CD4-positive, alpha-beta T cell treated with Interleukin-17A for 4 hours (primary cell): ENCODE measurements at regions not wholly inside any gene's neighbourhood (a gene's known extent, or its start where the extent isn't known, plus 50 kb on each side); places are given as distances from the start of the nearest gene placed in this dataset.
A peak's percentile ranks its signal among the peaks of the same experiment; 100 is the strongest.

Experiments used
- DNase-seq: peaks from one replicate; pipeline ENCODE4 v3.0.0-alpha.2; 2020; ENCODE audit warnings: mixed read lengths

- DNase-seq = no peak
Observed at GRCh38 chr6:6483733-6484132, 104.8 kb upstream of the LY86 start.

GRCh38 chr6:6484681-6485080 is 103.8 kb upstream of the LY86 start:
- DNase-seq = no peak

DNA sequence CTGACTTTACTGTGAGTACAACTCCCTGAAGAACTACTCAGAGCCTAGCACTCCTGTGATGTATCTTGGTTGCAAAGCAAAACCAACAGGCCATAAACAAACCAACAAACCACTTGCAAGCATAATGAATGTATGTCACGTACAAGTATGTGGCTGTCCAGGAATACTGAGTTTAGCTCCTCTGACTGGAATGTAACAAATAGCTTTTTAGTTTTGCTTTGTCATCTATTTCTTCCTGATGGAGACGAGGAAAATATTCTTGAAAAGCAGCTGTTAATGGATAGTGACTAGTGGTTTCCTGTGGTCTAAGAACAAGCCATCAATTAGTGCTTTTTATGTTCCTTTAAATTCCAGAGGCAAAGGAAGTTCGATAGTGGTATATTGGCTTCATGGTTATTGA is 101.9 kb upstream of the LY86 start:
- no peak for DNase-seq

DNA sequence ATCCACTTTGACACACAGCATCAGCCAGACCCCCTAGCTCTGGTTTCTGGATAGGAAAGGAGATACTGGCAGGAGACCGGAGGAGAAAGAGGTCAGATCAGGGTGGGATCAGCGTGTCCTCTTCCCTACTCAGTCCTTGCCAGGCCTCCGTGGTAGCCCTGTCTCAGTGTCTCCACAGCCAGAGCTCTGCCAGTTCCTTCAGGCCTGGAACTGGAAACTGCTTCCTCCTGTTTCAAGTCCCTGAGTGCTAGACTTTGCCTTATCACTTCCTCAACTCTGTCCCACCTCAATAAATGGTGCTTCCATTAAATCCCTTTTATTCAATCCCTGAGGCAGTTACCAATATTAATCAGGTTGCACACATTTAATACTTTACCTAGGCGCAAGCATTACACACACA is 96.8 kb upstream of the LY86 start:
- DNase-seq = no peak

- no peak for DNase-seq
Observed at GRCh38 chr6:6492675-6493074, 95.8 kb upstream of the LY86 start.

DNA sequence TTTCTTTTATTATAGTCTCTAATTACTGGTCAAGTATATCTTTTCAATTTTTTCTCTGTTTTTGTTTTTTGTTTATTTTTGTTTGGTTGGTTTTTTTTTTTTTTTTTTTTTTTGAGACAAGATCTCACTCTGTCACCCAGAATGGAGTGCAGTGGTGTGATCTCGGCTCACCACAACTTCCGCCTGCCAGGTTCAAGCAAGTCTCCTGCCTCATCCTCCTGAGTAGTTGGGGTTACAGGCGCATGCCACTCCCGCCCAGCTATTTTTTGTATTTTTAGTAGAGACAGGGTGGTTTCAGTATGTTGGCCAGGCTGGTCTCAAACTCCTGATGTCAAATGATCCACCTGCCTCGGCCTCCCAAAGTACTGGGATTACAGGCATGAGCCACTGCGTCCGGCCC is 94.4 kb upstream of the LY86 start:
- DNase-seq = peak; percentile 17

DNA sequence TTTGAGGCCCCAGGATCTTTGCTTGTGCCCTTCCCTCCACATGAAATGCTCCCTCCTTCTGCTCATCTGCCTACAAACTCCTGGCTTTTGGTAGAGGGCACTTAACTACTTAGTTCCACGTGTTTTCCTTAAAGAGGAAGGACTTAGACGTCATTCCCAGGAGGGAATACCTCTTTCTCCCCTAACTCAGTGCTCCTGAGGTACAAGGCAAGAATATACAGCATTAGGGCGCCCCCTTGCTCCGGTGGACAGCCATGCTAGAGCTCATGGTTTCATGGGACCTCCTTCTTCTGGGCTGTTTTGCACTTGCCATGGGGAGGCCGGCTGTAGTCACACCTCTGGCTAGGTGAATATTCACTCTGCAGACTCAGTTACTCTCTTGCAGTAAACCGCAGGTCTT is 93.8 kb upstream of the LY86 start:
- peak; percentile 15 for DNase-seq

- no peak for DNase-seq
Observed at GRCh38 chr6:6495851-6496250, 92.7 kb upstream of the LY86 start.

DNA sequence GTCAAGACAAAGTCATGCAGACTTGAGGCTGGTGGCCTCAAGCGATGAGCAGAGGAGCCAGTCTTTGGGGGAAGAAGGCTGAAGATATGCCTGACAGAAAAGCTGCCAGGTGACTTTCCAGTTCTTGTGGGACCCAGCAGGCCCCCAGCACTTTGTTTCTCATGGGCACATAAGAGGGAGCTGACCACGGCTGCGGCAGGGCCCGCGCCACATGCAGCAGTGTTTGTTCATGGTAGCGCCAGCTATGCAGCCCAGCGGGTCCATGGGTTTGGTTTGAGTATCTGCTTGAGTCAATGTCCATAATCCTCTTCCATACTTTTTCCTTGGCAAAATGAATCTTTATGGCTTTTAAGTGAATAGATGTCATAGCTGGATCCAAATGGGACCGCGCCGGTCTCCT is 91.0 kb upstream of the LY86 start:
- no peak for DNase-seq

GRCh38 chr6:6497976-6498375 is 90.5 kb upstream of the LY86 start:
- no peak for DNase-seq

DNA sequence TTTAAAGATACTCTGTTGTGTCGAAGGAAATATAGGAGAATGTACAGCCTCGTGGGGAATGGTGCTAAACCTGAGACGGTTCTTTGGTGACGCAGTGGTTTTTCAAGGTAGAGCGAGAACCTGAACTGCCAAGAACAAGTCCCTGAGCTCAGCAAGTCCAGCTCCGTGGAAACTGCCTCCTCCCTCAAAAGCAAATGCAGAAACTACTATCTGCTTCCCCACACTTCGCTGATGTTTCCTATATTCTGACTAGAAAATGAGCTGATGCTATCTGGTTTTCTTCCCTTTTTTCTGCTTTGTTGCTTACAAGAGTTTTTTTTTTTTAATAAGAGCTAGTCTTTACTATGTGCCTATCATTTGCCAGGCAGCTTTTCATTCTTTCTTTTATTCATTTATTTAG is 85.3 kb upstream of the LY86 start:
- DNase-seq = no peak

GRCh38 chr6:6505111-6505510 is 83.4 kb upstream of the LY86 start:
- DNase-seq = no peak

DNA sequence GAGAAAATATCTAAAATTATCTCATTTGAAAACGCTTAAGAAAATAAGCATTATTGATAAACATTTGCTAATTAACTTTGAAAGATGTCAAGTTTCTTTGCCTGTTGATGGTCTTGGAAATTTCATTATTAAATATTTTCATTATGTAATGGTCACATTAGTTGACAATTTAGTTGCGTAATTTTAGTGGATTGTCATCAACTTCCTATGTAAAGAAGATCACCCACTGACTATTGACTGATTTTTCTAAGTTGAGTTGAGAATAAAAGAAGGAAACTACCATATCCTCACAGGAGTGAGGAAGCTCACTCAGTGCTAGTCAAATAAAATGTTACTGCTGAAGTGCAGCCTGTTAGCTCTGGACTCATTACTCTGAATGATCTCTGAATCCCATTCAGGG is 79.9 kb upstream of the LY86 start:
- DNase-seq = no peak

DNA sequence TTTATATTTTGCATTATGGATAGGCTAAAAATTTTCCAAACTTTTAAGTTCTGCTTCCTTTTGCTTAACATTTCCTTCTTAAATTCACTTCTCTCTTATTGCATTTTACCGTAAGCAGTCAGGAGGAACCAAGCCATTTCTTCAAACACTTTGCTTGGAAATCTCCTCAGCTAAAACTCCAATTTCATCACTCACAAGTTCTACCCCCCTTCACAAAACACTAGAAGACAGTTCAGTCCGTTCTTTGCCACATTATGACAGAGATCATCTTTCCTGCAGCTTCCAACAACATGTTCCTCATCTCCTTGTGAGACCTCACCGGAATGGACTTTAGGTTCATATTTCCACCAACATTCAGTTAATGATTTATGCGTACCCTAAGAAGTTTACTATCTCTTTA is 79.2 kb upstream of the LY86 start:
- DNase-seq = no peak

GRCh38 chr6:6512711-6513110 is 75.8 kb upstream of the LY86 start:
- no peak for DNase-seq

GRCh38 chr6:6515691-6516607 is 72.6 kb upstream of the LY86 start:
- no peak for DNase-seq

DNA sequence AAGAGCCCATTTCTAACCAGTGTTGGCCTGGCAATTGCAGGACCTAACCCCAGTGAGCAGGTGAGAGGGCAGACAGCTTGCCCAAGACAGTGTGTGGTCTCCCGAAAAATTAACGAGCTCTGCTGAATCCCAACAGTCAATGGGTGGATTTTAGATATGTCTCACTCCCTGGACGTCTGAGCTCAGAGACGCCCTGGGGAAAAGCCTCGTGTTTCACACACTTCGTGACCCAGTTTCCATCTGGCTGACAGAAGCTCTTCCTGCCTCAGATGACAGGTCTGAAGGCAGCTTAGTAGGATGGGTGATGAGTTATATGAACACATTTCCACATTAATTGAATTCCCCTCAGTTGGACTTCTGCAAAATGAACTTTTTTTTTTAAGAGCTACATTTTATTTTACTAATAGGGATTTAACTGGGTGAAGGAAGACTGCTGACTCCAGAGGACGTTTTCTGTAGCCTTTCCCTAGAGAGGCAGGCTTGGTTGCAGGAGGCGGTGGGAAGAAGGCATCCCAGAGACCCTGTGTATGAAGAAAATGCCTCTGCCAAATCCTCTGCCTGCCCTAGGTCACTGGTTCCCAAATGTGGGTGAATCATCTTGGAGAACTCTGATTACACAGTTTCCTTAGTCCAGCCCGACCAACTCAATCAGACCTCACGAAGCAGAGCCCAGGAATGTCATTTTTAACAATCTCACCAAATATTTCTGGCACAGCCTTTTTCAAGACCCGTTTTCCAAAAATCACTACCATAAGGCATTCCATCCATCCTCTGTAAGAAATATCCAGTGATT is 71.7 kb upstream of the LY86 start:
- no peak for DNase-seq

GRCh38 chr6:6518631-6519427 is 69.7 kb upstream of the LY86 start:
- no peak for DNase-seq

GRCh38 chr6:6521961-6522482 is 66.5 kb upstream of the LY86 start:
- no peak for DNase-seq

- DNase-seq = no peak
Observed at GRCh38 chr6:6522709-6523108, 65.8 kb upstream of the LY86 start.

DNA sequence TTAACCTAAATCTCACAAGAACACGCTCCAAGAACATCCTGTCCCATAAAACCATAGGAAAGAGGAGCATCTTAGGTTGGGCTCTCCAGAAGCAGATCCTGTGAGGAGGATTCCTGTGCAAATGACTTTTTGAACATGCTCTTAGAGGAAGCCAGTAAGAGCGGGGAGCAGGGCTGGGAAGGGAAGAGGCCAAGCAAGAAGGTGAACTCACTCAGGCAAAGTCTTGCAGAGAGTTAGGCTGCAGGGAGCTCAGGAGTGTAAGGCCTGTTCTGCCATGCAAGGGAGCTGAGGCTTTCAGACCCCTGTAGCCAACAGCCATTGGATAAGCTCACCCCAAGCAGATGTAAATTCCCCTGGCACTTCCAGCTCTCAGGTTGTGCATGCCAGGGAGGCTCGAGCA is 63.6 kb upstream of the LY86 start:
- no peak for DNase-seq

- DNase-seq = no peak
Observed at GRCh38 chr6:6525933-6526332, 62.6 kb upstream of the LY86 start.

DNA sequence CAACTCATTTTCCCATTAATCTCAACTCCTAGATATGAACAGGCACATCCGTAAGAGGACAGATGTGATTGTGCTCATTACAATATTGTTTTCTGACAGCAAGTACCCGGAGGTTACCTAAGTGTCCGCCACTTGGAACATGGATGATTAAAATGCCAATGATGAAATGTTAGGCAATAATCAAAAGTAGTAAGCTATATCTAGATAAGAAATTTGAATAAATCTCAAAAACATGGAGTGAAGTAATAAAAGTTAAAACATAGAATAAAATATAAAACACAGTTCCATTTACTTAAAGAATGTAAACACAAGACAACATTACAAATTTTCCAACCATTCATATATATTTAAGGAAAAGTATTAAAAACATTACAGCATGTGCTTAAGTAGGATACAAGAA is 59.2 kb upstream of the LY86 start:
- DNase-seq = no peak
